Endothelial cell of umbilical vein (primary cell): ENCODE measurements at regions not wholly inside any gene's neighbourhood (a gene's known extent, or its start where the extent isn't known, plus 50 kb on each side); places are given as distances from the start of the nearest gene placed in this dataset.

ENCODE experiments used
- BruUV-seq: library from RNA; stranded (reverse); fragments of 400-500 nt; replicated peaks from 2 replicates; lab custom pipeline; 2021; lab: Mats Ljungman, UMichigan
- CTCF ChIA-PET: fragments of 300-600, 350-600 bp; sonication (Branson Sonifier 250); formaldehyde crosslinking; loops from one replicate; lab custom pipeline; 2021; ENCODE audit warnings: antibody characterized with exemption, inconsistent platforms; lab: Charles Lee
- POLR2A ChIA-PET: fragments of 300-600, 350-600 bp; sonication (Branson Sonifier 250); formaldehyde crosslinking; loops from one replicate; lab custom pipeline; 2021; ENCODE audit warnings: antibody characterized with exemption, inconsistent platforms; lab: Charles Lee
- DNase-seq: peaks from one replicate; pipeline ENCODE4 v3.0.0-alpha.2; 2011; ENCODE audit warnings: low read depth, low spot score
- FAIRE-seq: peaks from 2 replicates; lab custom pipeline; 2011; peaks lifted over from hg19 to GRCh38; lab: Jason Lieb, UNC
- H2AFZ ChIP-seq: 2 replicates; pipeline ENCODE4 v1.6.0; 2012; ENCODE audit warnings: low read depth, low read length, control low read depth, inconsistent platforms
- H3K27ac ChIP-seq: 2 replicates; pipeline ENCODE4 v1.5.1; 2011; ENCODE audit warnings: low read depth, mild to moderate bottlenecking, control low read depth, low read length, moderate library complexity; ENCODE audit not compliant: insufficient read depth
- H3K27me3 ChIP-seq, 2 experiments: 2 replicates each; pipeline versions ENCODE4 v1.6.0 to v1.6.1; 2011; ENCODE audit warnings: low read length in 2 of 2, mixed read lengths in 1 of 2; ENCODE audit not compliant: control insufficient read depth in 2 of 2, insufficient read depth in 2 of 2
- H3K36me3 ChIP-seq, 2 experiments: 2 replicates in 1 of 2; 3 replicates in 1 of 2; pipeline ENCODE4 v1.5.1; 2011; ENCODE audit warnings: low read length in 2 of 2, mild to moderate bottlenecking in 1 of 2, moderate library complexity in 1 of 2; ENCODE audit not compliant: control insufficient read depth in 2 of 2, insufficient read depth in 2 of 2; ENCODE audit errors: extremely low read depth in 1 of 2
- H3K4me1 ChIP-seq: 3 replicates; pipeline ENCODE4 v1.5.1; 2011; ENCODE audit warnings: mild to moderate bottlenecking, low read length; ENCODE audit not compliant: control insufficient read depth, insufficient read depth; ENCODE audit errors: extremely low read depth
- H3K4me2 ChIP-seq: 2 replicates; pipeline ENCODE4 v1.6.1; 2011; ENCODE audit warnings: low read length, control low read depth, mixed read lengths; ENCODE audit not compliant: insufficient read depth
- H3K4me3 ChIP-seq, 3 experiments: fragments of 200-600 bp in 1 of 3; sonication (generic), shearing (Covaris generic) in 1 of 3; replicated peaks in 1 of 3; 2 replicates each; pipeline ENCODE4 v1.5.1; 2011 to 2016; ENCODE audit warnings: control low read depth in 3 of 3, low read length in 3 of 3, mild to moderate bottlenecking in 2 of 3, inconsistent platforms in 1 of 3, low read depth in 1 of 3, moderate library complexity in 1 of 3; ENCODE audit not compliant: insufficient read depth in 1 of 3
- H3K79me2 ChIP-seq: 2 replicates; pipeline ENCODE4 v1.6.0; 2012; ENCODE audit warnings: low read length, inconsistent platforms; ENCODE audit not compliant: control insufficient read depth, insufficient read depth
- H3K9ac ChIP-seq: replicated peaks from 2 replicates; pipeline ENCODE3; 2011; ENCODE audit warnings: low read length, control low read depth; ENCODE audit not compliant: insufficient read depth; ENCODE audit errors: extremely low read depth
- H3K9me1 ChIP-seq: replicated peaks from 3 replicates; pipeline ENCODE4 v1.6.0; 2011; ENCODE audit warnings: mild to moderate bottlenecking, low read length; ENCODE audit not compliant: control insufficient read depth, insufficient read depth; ENCODE audit errors: extremely low read depth
- H3K9me3 ChIP-seq: replicated peaks from 2 replicates; pipeline ENCODE4 v1.5.1; 2012; ENCODE audit warnings: low read length, inconsistent platforms; ENCODE audit not compliant: control insufficient read depth, insufficient read depth
- H4K20me1 ChIP-seq: replicated peaks from 2 replicates; pipeline ENCODE3; 2011; ENCODE audit warnings: mild to moderate bottlenecking, low read length; ENCODE audit not compliant: control insufficient read depth, insufficient read depth; ENCODE audit errors: extremely low read depth
- CTCF ChIP-seq, 2 donors: IDR thresholded peaks; 1 replicate in 1 of 2; 2 replicates in 1 of 2; pipeline ENCODE4 v1.5.1; 2011; ENCODE audit warnings: low read length in 2 of 2, mild to moderate bottlenecking in 2 of 2, moderate library complexity in 2 of 2, control low read depth in 1 of 2, inconsistent platforms in 1 of 2, low read depth in 1 of 2; ENCODE audit not compliant: insufficient read depth in 1 of 2; ENCODE audit errors: extremely low read depth in 1 of 2
- EZH2 ChIP-seq: IDR thresholded peaks from 2 replicates; pipeline ENCODE4 v1.6.1; 2012; ENCODE audit warnings: borderline replicate concordance, low read depth, mild to moderate bottlenecking, moderate library complexity, low read length, inconsistent platforms; ENCODE audit not compliant: severe bottlenecking
- FOS ChIP-seq: IDR thresholded peaks from 2 replicates; pipeline ENCODE4 v1.6.1; 2011; ENCODE audit warnings: mild to moderate bottlenecking, low read length, moderate library complexity, borderline replicate concordance; ENCODE audit not compliant: insufficient read depth
- GATA2 ChIP-seq: IDR thresholded peaks from 2 replicates; pipeline ENCODE4 v1.7.0; 2011; ENCODE audit warnings: low read depth, mild to moderate bottlenecking, moderate library complexity, mixed read lengths, low read length; ENCODE audit not compliant: insufficient read length, insufficient read depth
- JUN ChIP-seq: IDR thresholded peaks from 2 replicates; pipeline ENCODE4 v1.6.1; 2011; ENCODE audit warnings: borderline replicate concordance, low read depth; ENCODE audit not compliant: insufficient read length, insufficient read depth
- MAX ChIP-seq: IDR thresholded peaks from 2 replicates; pipeline ENCODE4 v1.6.1; 2011; ENCODE audit not compliant: insufficient read depth, insufficient read length
- MYC ChIP-seq: IDR thresholded peaks from one replicate; pipeline ENCODE4 v1.6.1; 2011; ENCODE audit warnings: mild to moderate bottlenecking, low read depth, low read length
- POLR2A ChIP-seq: IDR thresholded peaks from 2 replicates; pipeline ENCODE4 v1.6.1; 2012; ENCODE audit warnings: low read depth, mild to moderate bottlenecking, control low read depth, low read length
- POLR2AphosphoS5 ChIP-seq: IDR thresholded peaks from 2 replicates; pipeline ENCODE4 v1.6.1; 2012; ENCODE audit warnings: low read depth, mild to moderate bottlenecking, control low read depth, low read length, moderate library complexity; ENCODE audit not compliant: insufficient read depth
- dilution Hi-C: fragments of 300-500 bp; cut with MboI; formaldehyde crosslinking; loops from one replicate; pipeline ENCODE4 v1.15.0; 2019; ENCODE audit warnings: low sequenced_read_pairs; ENCODE audit not compliant: extremely low pct_ligation_motif_present
- intact Hi-C: fragments of 100-400 bp; cut with micrococcal nuclease; formaldehyde crosslinking; loops from one replicate; pipeline ENCODE4 v1.10.0; 2022

GRCh38 chr21:14762327-14762726, 216.2 kb upstream of the SAMSN1 start:
- Histone ChIP-seq H3K4me1 (no peaks in the 10 kb centered on the region), H3K9me1 (no peaks in the 10 kb centered on the region), H4K20me1 (no peaks in the 10 kb centered on the region), H3K9me3 (no peaks in the 10 kb centered on the region), H2AFZ (no peak overlapping the region), H3K27me3 (no peaks in the 10 kb centered on the region), H3K36me3 (no peaks in the 10 kb centered on the region), H3K9ac (no peak overlapping the region), H3K4me2 (no peak overlapping the region), H3K79me2 (no peaks in the 10 kb centered on the region), H3K4me3 (no peak overlapping the region), H3K27ac (no peak overlapping the region)
- ChIA-PET POLR2A (no interaction called here), CTCF (interaction anchor here (1.0 to 1.4 kb wide), 2 partner anchors 11 to 24 kb away, joined by 3 to 5 read pairs; no protein-coding TSS in a partner anchor)
- TF ChIP-seq CTCF (IDR thresholded peaks at IDR 0.05; ENCODE audit: extremely low read depth in 1 of 2, insufficient read depth in 1 of 2, low read depth in 1 of 2, low read length in 2 of 2) (no peak), POLR2A (no peak), POLR2AphosphoS5 (no peak), EZH2 (no peak), FOS (no peak), GATA2 (no peak), JUN (no peak), MAX (no peak), MYC (no peak)
- BruUV-seq, result no TSS peak
- intact Hi-C loops (no loop called here), dilution Hi-C loops (no loop called here)
- no peak for FAIRE-seq
- no peak for DNase-seq
